ENCODE measurements at regions not wholly inside any gene's neighbourhood (a gene's known extent, or its start where the extent isn't known, plus 50 kb on each side); places are given as distances from the start of the nearest gene placed in this dataset.

- TF ChIP-seq EP300 (IDR thresholded peaks at IDR 0.05; ENCODE audit: low read depth) = no peak
- TF ChIP-seq POLR2A (IDR thresholded peaks at IDR 0.05) = no peak
- no peak for TF ChIP-seq POLR2AphosphoS5 (IDR thresholded peaks at IDR 0.05)
- no peak for TF ChIP-seq CTCF (IDR thresholded peaks at IDR 0.05)
- Histone ChIP-seq H3K36me3 (no peaks in the 10 kb centered on the region), H3K27ac (no peak overlapping the region), H3K27me3 (no peaks in the 10 kb centered on the region), H3K4me1 (no peaks in the 10 kb centered on the region), H3K4me3 (no peak overlapping the region), H3K9me3 (no peaks in the 10 kb centered on the region)
- 38 to 56% methylated on average over 2 of the region's 2 CpGs for WGBS, 2 donors (ENCODE audit: low coverage in 1 of 2)
- in situ Hi-C loops (cut with MboI; ENCODE audit: low pct_ligation_motif_present in 1 of 4, low pct_unique_long_range_greater_than_20kb in 1 of 4, low sequenced_read_pairs in 3 of 4) (no loop called here), intact Hi-C loops (cut with DNase I; ENCODE audit: low total_unique reads) (no loop called here)
- no peak for DNase-seq
Observed at GRCh38 chr16:62564291-62564690, 528.1 kb upstream of the CDH8 start.

GRCh38 chr16:62562121-62562520 is 525.9 kb upstream of the CDH8 start:
- Histone ChIP-seq H3K9me3 (no peaks in the 10 kb centered on the region), H3K4me1 (no peaks in the 10 kb centered on the region), H3K27ac (no peak overlapping the region), H3K27me3 (no peaks in the 10 kb centered on the region), H3K36me3 (no peaks in the 10 kb centered on the region), H3K4me3 (no peak overlapping the region)
- DNase-seq = no peak
- TF ChIP-seq CTCF (IDR thresholded peaks at IDR 0.05) (no peak), POLR2AphosphoS5 (IDR thresholded peaks at IDR 0.05) (no peak), EP300 (IDR thresholded peaks at IDR 0.05; ENCODE audit: low read depth) (no peak), POLR2A (IDR thresholded peaks at IDR 0.05) (no peak)
- in situ Hi-C loops (cut with MboI; ENCODE audit: low pct_ligation_motif_present in 1 of 4, low pct_unique_long_range_greater_than_20kb in 1 of 4, low sequenced_read_pairs in 3 of 4) (no loop called here), intact Hi-C loops (cut with DNase I; ENCODE audit: low total_unique reads) (no loop called here)

- in situ Hi-C loops (cut with MboI; ENCODE audit: low pct_ligation_motif_present in 1 of 4, low pct_unique_long_range_greater_than_20kb in 1 of 4, low sequenced_read_pairs in 3 of 4) = no loop called here
- WGBS, 2 donors (ENCODE audit: low coverage in 1 of 2) = 57 to 67% methylated on average over 4 of the region's 4 CpGs
- H3K4me1 ChIP-seq = no peaks in the 10 kb centered on the region
Observed at GRCh38 chr16:62549875-62550274, 513.6 kb upstream of the CDH8 start.

GRCh38 chr16:62548095-62548494 is 511.9 kb upstream of the CDH8 start:
- no peak overlapping the region for H3K4me3 ChIP-seq
- no peaks in the 10 kb centered on the region for H3K27me3 ChIP-seq
- no peak for DNase-seq
- WGBS, 2 donors (ENCODE audit: low coverage in 1 of 2) = 80% methylated on average over 1 of the region's 1 CpG
- intact Hi-C loops (cut with DNase I; ENCODE audit: low total_unique reads) (no loop called here), in situ Hi-C loops (cut with MboI; ENCODE audit: low pct_ligation_motif_present in 1 of 4, low pct_unique_long_range_greater_than_20kb in 1 of 4, low sequenced_read_pairs in 3 of 4) (no loop called here)
- TF ChIP-seq POLR2A (IDR thresholded peaks at IDR 0.05) (no peak), POLR2AphosphoS5 (IDR thresholded peaks at IDR 0.05) (no peak), EP300 (IDR thresholded peaks at IDR 0.05; ENCODE audit: low read depth) (no peak), CTCF (IDR thresholded peaks at IDR 0.05) (no peak)
- no peaks in the 10 kb centered on the region for H3K9me3 ChIP-seq
- no peak overlapping the region for H3K27ac ChIP-seq
- no peaks in the 10 kb centered on the region for H3K36me3 ChIP-seq
- H3K4me1 ChIP-seq = no peaks in the 10 kb centered on the region

More at GRCh38 chr16:62549875-62550274, 513.6 kb upstream of the CDH8 start:
- no peak overlapping the region for H3K27ac ChIP-seq
- TF ChIP-seq POLR2AphosphoS5 (IDR thresholded peaks at IDR 0.05) = no peak
- no peak for TF ChIP-seq POLR2A (IDR thresholded peaks at IDR 0.05)
- TF ChIP-seq CTCF (IDR thresholded peaks at IDR 0.05) = no peak
- no peak for TF ChIP-seq EP300 (IDR thresholded peaks at IDR 0.05; ENCODE audit: low read depth)
- no peak for DNase-seq
- no peaks in the 10 kb centered on the region for H3K27me3 ChIP-seq
- H3K36me3 ChIP-seq = no peaks in the 10 kb centered on the region
- intact Hi-C loops (cut with DNase I; ENCODE audit: low total_unique reads) = no loop called here
- no peak overlapping the region for H3K4me3 ChIP-seq
- H3K9me3 ChIP-seq = no peaks in the 10 kb centered on the region

Data from transverse colon (tissue), 4 donors.